Ovary (tissue), 7 donors: ENCODE measurements at regions not wholly inside any gene's neighbourhood (a gene's known extent, or its start where the extent isn't known, plus 50 kb on each side); places are given as distances from the start of the nearest gene placed in this dataset.
A peak's percentile ranks its signal among the peaks of the same experiment; 100 is the strongest.
"Not testable (repeated sequence)": the region's sequence is repeated elsewhere in the genome, so short reads cannot be mapped to it uniquely, and the experiment has no call there.

Experiments used
- DNase-seq, 5 donors: peaks; one replicate each; pipeline ENCODE4 v3.0.0-alpha.2; 2019 to 2020
- H3K27ac ChIP-seq, 2 donors: fragments of 200-600 bp; one replicate each; pipeline versions ENCODE4 v1.5.1 to v1.8.0; 2019 to 2022
- H3K27me3 ChIP-seq: fragments of 200-600 bp; one replicate; pipeline ENCODE4 v1.8.0; 2022
- H3K36me3 ChIP-seq: fragments of 200-600 bp; sonication (generic); one replicate; pipeline ENCODE4 v1.5.1; 2019
- H3K4me1 ChIP-seq: one replicate; pipeline ENCODE4 v1.8.1; 2013; ENCODE audit warnings: mild to moderate bottlenecking, moderate library complexity; ENCODE audit not compliant: insufficient read depth
- H3K4me3 ChIP-seq: fragments of 200-600 bp; sonication (generic); one replicate; pipeline ENCODE4 v1.5.1; 2017
- H3K9me3 ChIP-seq, 2 donors: fragments of 200-600 bp in 1 of 2; sonication (generic) in 1 of 2; one replicate each; pipeline versions ENCODE4 v1.5.1 to v1.8.1; 2013 to 2019; ENCODE audit warnings: mild to moderate bottlenecking in 1 of 2, moderate library complexity in 1 of 2
- EP300 ChIP-seq: sonication (generic); formaldehyde crosslinking; IDR thresholded peaks from one replicate; pipeline ENCODE4 v1.6.1; 2017; ENCODE audit warnings: antibody characterized with exemption
- POLR2A ChIP-seq: fragments of 450-650 bp; IDR thresholded peaks from one replicate; pipeline ENCODE4 v1.6.1; 2017; ENCODE audit warnings: antibody characterized with exemption, mild to moderate bottlenecking, moderate library complexity
- WGBS, 3 donors: extraction: QIAGEN DNeasy Blood & Tissue Kit in 1 of 3; methylation state at CpG; one replicate each; pipeline versions ENCODE4 v1.1.5 to v1.1.7; 2013 to 2017; 5-methylcytosine and 5-hydroxymethylcytosine counted together
- intact Hi-C, 4 donors: fragments of 100-400 bp; cut with DNase I; formaldehyde crosslinking; loops; one replicate each; pipeline versions ENCODE4 v1.11.0 to v1.15.1; 2022 to 2023
- TF ChIP-seq, protein P1 (sequence below), 3 donors: fragments of 450-650 bp in 2 of 3; fragments of 200-600 bp in 1 of 3; IDR thresholded peaks; one replicate each; pipeline versions ENCODE4 v1.5.1 to v1.8.0; 2016 to 2022; ENCODE audit warnings: antibody characterized with exemption in 3 of 3, mild to moderate bottlenecking in 1 of 3
- donor health status: DM: no; HTN: no; CAD: no; lungs with moderate emphysema.
- donor health status: DM: no; HTN: no; CAD: no.
- donor health status: Bipolar disorder and iron deficiency.
- donor health status: DM: no; HTN: no; CAD: no.
- donor health status: DM: yes; HTN: yes; CAD: no.

DNA sequence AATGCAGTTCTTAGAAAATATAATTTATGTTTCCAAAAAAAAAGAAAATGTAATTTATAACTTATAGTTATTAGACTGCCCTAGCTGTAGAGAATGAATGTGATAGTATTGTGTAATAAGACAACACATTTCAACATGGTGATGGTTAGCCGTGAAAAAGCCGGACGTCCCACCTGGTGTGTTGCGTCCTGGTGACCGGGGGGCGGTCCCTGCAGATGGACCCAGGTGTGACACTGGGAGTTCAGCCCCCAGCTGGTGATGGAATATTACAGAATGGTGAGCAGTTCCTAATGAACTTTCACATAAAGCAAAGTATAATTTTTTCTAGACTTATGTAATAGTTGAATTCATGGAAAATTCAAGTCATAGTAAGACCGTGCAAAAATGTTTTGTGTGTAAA, 132.8 kb downstream of the LAT start:
- intact Hi-C loops = loop anchor here in 2 of 4 donors (5.0 to 10.0 kb wide), 2 partner anchors 137 to 140 kb away; no protein-coding TSS in a partner anchor
- Histone ChIP-seq H3K36me3 (no peaks in the 10 kb centered on the region), H3K9me3 (no peaks in the 10 kb centered on the region), H3K27ac (no peak overlapping the region), H3K4me3 (no peak overlapping the region), H3K27me3 (no peaks in the 10 kb centered on the region), H3K4me1 (peaks cover 8% of the 10 kb centered on the region)
- TF ChIP-seq, protein P1, sequence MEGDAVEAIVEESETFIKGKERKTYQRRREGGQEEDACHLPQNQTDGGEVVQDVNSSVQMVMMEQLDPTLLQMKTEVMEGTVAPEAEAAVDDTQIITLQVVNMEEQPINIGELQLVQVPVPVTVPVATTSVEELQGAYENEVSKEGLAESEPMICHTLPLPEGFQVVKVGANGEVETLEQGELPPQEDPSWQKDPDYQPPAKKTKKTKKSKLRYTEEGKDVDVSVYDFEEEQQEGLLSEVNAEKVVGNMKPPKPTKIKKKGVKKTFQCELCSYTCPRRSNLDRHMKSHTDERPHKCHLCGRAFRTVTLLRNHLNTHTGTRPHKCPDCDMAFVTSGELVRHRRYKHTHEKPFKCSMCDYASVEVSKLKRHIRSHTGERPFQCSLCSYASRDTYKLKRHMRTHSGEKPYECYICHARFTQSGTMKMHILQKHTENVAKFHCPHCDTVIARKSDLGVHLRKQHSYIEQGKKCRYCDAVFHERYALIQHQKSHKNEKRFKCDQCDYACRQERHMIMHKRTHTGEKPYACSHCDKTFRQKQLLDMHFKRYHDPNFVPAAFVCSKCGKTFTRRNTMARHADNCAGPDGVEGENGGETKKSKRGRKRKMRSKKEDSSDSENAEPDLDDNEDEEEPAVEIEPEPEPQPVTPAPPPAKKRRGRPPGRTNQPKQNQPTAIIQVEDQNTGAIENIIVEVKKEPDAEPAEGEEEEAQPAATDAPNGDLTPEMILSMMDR (IDR thresholded peaks at IDR 0.05) = no peak
- TF ChIP-seq EP300 = no peak
- no peak for TF ChIP-seq POLR2A
- 90 to 92% (median 91%) methylated on average over 7 of the region's 7 CpGs for WGBS, 3 donors
- peak in 1 of 5 donors; percentile 15 for DNase-seq

GRCh38 chr16:29116980-29117379, 132.1 kb downstream of the LAT start:
- Histone ChIP-seq H3K4me3 (no peak overlapping the region), H3K4me1 (peaks cover 8% of the 10 kb centered on the region), H3K9me3 (no peaks in the 10 kb centered on the region), H3K36me3 (no peaks in the 10 kb centered on the region), H3K27ac (peak overlapping the region; percentile 0 to 19), H3K27me3 (no peaks in the 10 kb centered on the region)
- no peak for DNase-seq
- no peak for TF ChIP-seq POLR2A
- no peak for TF ChIP-seq EP300
- TF ChIP-seq, protein P1 (IDR thresholded peaks at IDR 0.05) = no peak
- intact Hi-C loops = loop anchor here in 2 of 4 donors (5.0 to 10.0 kb wide), 2 partner anchors 138 to 140 kb away; no protein-coding TSS in a partner anchor
- 85 to 95% (median 87%) methylated on average over 14 of the region's 14 CpGs for WGBS, 3 donors

DNA sequence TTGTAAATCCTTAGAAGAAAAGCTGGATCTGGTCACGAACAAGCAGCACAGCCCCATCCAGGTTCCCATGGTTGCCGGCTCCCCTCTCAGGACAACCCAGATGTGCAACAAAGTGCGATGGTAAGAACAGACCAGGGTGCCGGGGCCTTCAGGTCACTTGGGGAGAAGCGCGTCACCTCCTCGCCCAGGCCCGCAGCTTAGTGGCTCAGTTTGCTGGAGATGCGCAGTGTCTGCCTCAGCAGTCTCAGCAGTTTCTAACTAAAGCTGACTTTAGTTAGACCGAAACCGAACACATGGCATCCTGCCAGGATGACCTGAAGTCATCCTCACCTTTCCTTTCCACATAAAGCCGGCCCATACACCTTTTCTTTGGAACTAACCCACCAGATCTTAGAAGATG, 131.4 kb downstream of the LAT start:
- H3K27me3 ChIP-seq, H3K4me3 ChIP-seq, DNase-seq, H3K36me3 ChIP-seq, H3K4me1 ChIP-seq, H3K9me3 ChIP-seq: not testable (repeated sequence)
- intact Hi-C loops = loop anchor here in 2 of 4 donors (5.0 to 10.0 kb wide), 2 partner anchors 139 to 141 kb away; no protein-coding TSS in a partner anchor
- WGBS, 3 donors = 71 to 79% (median 76%) methylated on average over 12 of the region's 12 CpGs
- H3K27ac ChIP-seq = peak overlapping the region; percentile 45 to 87

- not testable (repeated sequence) for H3K4me1 ChIP-seq, H3K9me3 ChIP-seq, H3K27me3 ChIP-seq, DNase-seq, H3K36me3 ChIP-seq, H3K4me3 ChIP-seq
- WGBS, 3 donors = 11 to 18% (median 11%) methylated on average over 3 of the region's 3 CpGs
- intact Hi-C loops = loop anchor here in 2 of 4 donors (5.0 to 10.0 kb wide), 2 partner anchors 139 to 142 kb away; no protein-coding TSS in a partner anchor
- peak overlapping the region; percentile 45 to 87 for H3K27ac ChIP-seq
Measured at GRCh38 chr16:29115802-29116141, 130.9 kb downstream of the LAT start.

DNA sequence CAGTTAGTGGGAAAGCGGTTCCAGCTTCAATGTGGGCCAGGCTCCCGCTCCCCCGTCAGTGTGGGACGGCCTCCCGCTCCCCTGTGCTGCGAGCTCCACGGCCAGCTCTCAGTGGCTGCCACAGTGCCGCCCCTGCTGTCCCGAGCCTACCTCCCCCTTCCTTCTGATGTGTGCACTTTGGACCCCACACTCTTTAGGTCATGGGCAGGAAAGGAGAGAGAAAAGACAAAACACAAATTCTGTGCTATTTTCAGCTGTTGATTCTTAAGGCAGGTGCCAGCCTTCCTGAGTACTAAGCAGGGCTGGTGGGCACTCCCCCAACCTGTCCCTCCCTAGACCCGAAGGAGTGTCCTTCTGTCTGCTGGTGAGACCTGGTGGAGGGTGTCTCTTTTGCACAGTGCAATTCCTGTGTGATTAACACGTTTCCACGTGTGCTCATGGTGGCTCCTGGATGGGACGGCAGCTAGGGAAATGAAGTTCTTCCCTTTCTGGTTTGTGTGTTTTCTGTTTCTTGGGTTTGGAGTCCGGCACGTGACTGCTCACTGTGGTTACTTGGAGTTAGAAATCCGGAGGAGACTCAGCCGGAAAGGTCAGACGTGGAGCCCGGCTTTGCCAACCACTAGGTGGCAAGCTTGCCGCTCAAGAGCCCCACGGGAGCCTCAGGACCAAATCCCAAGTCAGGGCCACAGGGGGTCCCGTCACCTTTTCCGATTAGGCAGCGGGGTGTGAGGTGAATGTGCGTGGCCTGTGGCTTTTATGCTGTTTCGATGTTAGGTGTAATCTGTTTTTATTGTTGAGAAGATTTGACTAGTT, 130.3 kb downstream of the LAT start:
- not testable (repeated sequence) for H3K4me3 ChIP-seq, H3K27me3 ChIP-seq, H3K4me1 ChIP-seq, H3K9me3 ChIP-seq, H3K36me3 ChIP-seq
- intact Hi-C loops = loop anchor here in 2 of 4 donors (5.0 to 10.0 kb wide), 2 partner anchors 140 to 142 kb away; no protein-coding TSS in a partner anchor
- peak; percentile 73 to 80 (median 74) for DNase-seq
- TF ChIP-seq, protein P1 (IDR thresholded peaks at IDR 0.05) = peak; percentile 54 to 63 (median 56)
- peak overlapping the region; percentile 62 to 87 for H3K27ac ChIP-seq
- WGBS, 3 donors = 8 to 11% (median 10%) methylated on average over 26 of the region's 26 CpGs
